ENCODE measurements at regions not wholly inside any gene's neighbourhood (a gene's known extent, or its start where the extent isn't known, plus 50 kb on each side); places are given as distances from the start of the nearest gene placed in this dataset.

- Histone ChIP-seq H3K9ac (ENCODE audit: low read length) (no peak overlapping the region), H3K27me3 (ENCODE audit: control insufficient read depth, insufficient read depth, low read length) (no peaks in the 10 kb centered on the region), H3K4me3 (ENCODE audit: low read length) (no peak overlapping the region), H3K36me3 (ENCODE audit: control insufficient read depth, insufficient read depth, low read length) (no peaks in the 10 kb centered on the region), H3K27ac (ENCODE audit: low read depth, low read length) (no peak overlapping the region), H3K4me1 (ENCODE audit: control insufficient read depth, insufficient read depth, low read length) (no peaks in the 10 kb centered on the region)
Measured at GRCh38 chr4:179195887-179196286, 1753.7 kb upstream of the AGA start.

- Histone ChIP-seq H3K36me3 (ENCODE audit: control insufficient read depth, insufficient read depth, low read length) (no peaks in the 10 kb centered on the region), H3K4me3 (ENCODE audit: low read length) (no peak overlapping the region), H3K27ac (ENCODE audit: low read depth, low read length) (no peak overlapping the region), H3K4me1 (ENCODE audit: control insufficient read depth, insufficient read depth, low read length) (no peaks in the 10 kb centered on the region), H3K9ac (ENCODE audit: low read length) (no peak overlapping the region), H3K27me3 (ENCODE audit: control insufficient read depth, insufficient read depth, low read length) (no peaks in the 10 kb centered on the region)
Measured at GRCh38 chr4:179196511-179196910, 1754.3 kb upstream of the AGA start.

- Histone ChIP-seq H3K4me3 (ENCODE audit: low read length) (no peak overlapping the region), H3K9ac (ENCODE audit: low read length) (no peak overlapping the region), H3K4me1 (ENCODE audit: control insufficient read depth, insufficient read depth, low read length) (no peaks in the 10 kb centered on the region), H3K27me3 (ENCODE audit: control insufficient read depth, insufficient read depth, low read length) (no peaks in the 10 kb centered on the region), H3K36me3 (ENCODE audit: control insufficient read depth, insufficient read depth, low read length) (no peaks in the 10 kb centered on the region), H3K27ac (ENCODE audit: low read depth, low read length) (no peak overlapping the region)
Measured at GRCh38 chr4:179200681-179201080, 1758.4 kb upstream of the AGA start.

GRCh38 chr4:179225594-179225993 is 1783.4 kb upstream of the AGA start:
- Histone ChIP-seq H3K9ac (ENCODE audit: low read length) (no peak overlapping the region), H3K36me3 (ENCODE audit: control insufficient read depth, insufficient read depth, low read length) (no peaks in the 10 kb centered on the region), H3K27ac (ENCODE audit: low read depth, low read length) (no peak overlapping the region), H3K4me3 (ENCODE audit: low read length) (no peak overlapping the region), H3K27me3 (ENCODE audit: control insufficient read depth, insufficient read depth, low read length) (no peaks in the 10 kb centered on the region), H3K4me1 (ENCODE audit: control insufficient read depth, insufficient read depth, low read length) (no peaks in the 10 kb centered on the region)

GRCh38 chr4:179248821-179249220 is 1806.6 kb upstream of the AGA start:
- no peak overlapping the region for H3K27ac ChIP-seq (ENCODE audit: low read depth, low read length)
- no peak overlapping the region for H3K9ac ChIP-seq (ENCODE audit: low read length)
- H3K36me3 ChIP-seq (ENCODE audit: control insufficient read depth, insufficient read depth, low read length), result no peaks in the 10 kb centered on the region
- H3K27me3 ChIP-seq (ENCODE audit: control insufficient read depth, insufficient read depth, low read length), result no peaks in the 10 kb centered on the region
- H3K4me1 ChIP-seq (ENCODE audit: control insufficient read depth, insufficient read depth, low read length), result no peaks in the 10 kb centered on the region
- H3K4me3 ChIP-seq (ENCODE audit: low read length), result no peak overlapping the region

- H3K36me3 ChIP-seq (ENCODE audit: control insufficient read depth, insufficient read depth, low read length), result no peaks in the 10 kb centered on the region
- H3K9ac ChIP-seq (ENCODE audit: low read length), result no peak overlapping the region
- H3K4me1 ChIP-seq (ENCODE audit: control insufficient read depth, insufficient read depth, low read length), result no peaks in the 10 kb centered on the region
- H3K4me3 ChIP-seq (ENCODE audit: low read length), result no peak overlapping the region
- H3K27me3 ChIP-seq (ENCODE audit: control insufficient read depth, insufficient read depth, low read length), result no peaks in the 10 kb centered on the region
- no peak overlapping the region for H3K27ac ChIP-seq (ENCODE audit: low read depth, low read length)
Measured at GRCh38 chr4:179268791-179269190, 1826.6 kb upstream of the AGA start.

- Histone ChIP-seq H3K9ac (ENCODE audit: low read length) (no peak overlapping the region), H3K4me1 (ENCODE audit: control insufficient read depth, insufficient read depth, low read length) (no peaks in the 10 kb centered on the region), H3K27me3 (ENCODE audit: control insufficient read depth, insufficient read depth, low read length) (no peaks in the 10 kb centered on the region), H3K36me3 (ENCODE audit: control insufficient read depth, insufficient read depth, low read length) (no peaks in the 10 kb centered on the region), H3K4me3 (ENCODE audit: low read length) (no peak overlapping the region), H3K27ac (ENCODE audit: low read depth, low read length) (no peak overlapping the region)
Measured at GRCh38 chr4:179272282-179272681, 1830.0 kb upstream of the AGA start.

GRCh38 chr4:179278647-179279046 is 1836.4 kb upstream of the AGA start:
- H3K9ac ChIP-seq (ENCODE audit: low read length), result no peak overlapping the region
- no peaks in the 10 kb centered on the region for H3K36me3 ChIP-seq (ENCODE audit: control insufficient read depth, insufficient read depth, low read length)
- no peak overlapping the region for H3K4me3 ChIP-seq (ENCODE audit: low read length)
- H3K27ac ChIP-seq (ENCODE audit: low read depth, low read length), result no peak overlapping the region
- no peaks in the 10 kb centered on the region for H3K4me1 ChIP-seq (ENCODE audit: control insufficient read depth, insufficient read depth, low read length)
- no peaks in the 10 kb centered on the region for H3K27me3 ChIP-seq (ENCODE audit: control insufficient read depth, insufficient read depth, low read length)

- H3K27me3 ChIP-seq (ENCODE audit: control insufficient read depth, insufficient read depth, low read length), result no peaks in the 10 kb centered on the region
- no peak overlapping the region for H3K27ac ChIP-seq (ENCODE audit: low read depth, low read length)
- H3K36me3 ChIP-seq (ENCODE audit: control insufficient read depth, insufficient read depth, low read length), result no peaks in the 10 kb centered on the region
- H3K9ac ChIP-seq (ENCODE audit: low read length), result no peak overlapping the region
- no peak overlapping the region for H3K4me3 ChIP-seq (ENCODE audit: low read length)
- no peaks in the 10 kb centered on the region for H3K4me1 ChIP-seq (ENCODE audit: control insufficient read depth, insufficient read depth, low read length)
Measured at GRCh38 chr4:179285696-179286095, 1843.5 kb upstream of the AGA start.

- Histone ChIP-seq H3K27me3 (ENCODE audit: control insufficient read depth, insufficient read depth, low read length) (no peaks in the 10 kb centered on the region), H3K4me3 (ENCODE audit: low read length) (no peak overlapping the region), H3K36me3 (ENCODE audit: control insufficient read depth, insufficient read depth, low read length) (no peaks in the 10 kb centered on the region), H3K4me1 (ENCODE audit: control insufficient read depth, insufficient read depth, low read length) (no peaks in the 10 kb centered on the region), H3K9ac (ENCODE audit: low read length) (no peak overlapping the region), H3K27ac (ENCODE audit: low read depth, low read length) (no peak overlapping the region)
Measured at GRCh38 chr4:179291657-179292056, 1849.4 kb upstream of the AGA start.

- no peaks in the 10 kb centered on the region for H3K27me3 ChIP-seq (ENCODE audit: control insufficient read depth, insufficient read depth, low read length)
- H3K4me1 ChIP-seq (ENCODE audit: control insufficient read depth, insufficient read depth, low read length), result no peaks in the 10 kb centered on the region
- no peak overlapping the region for H3K9ac ChIP-seq (ENCODE audit: low read length)
- H3K4me3 ChIP-seq (ENCODE audit: low read length), result no peak overlapping the region
- no peak overlapping the region for H3K27ac ChIP-seq (ENCODE audit: low read depth, low read length)
- no peaks in the 10 kb centered on the region for H3K36me3 ChIP-seq (ENCODE audit: control insufficient read depth, insufficient read depth, low read length)
Measured at GRCh38 chr4:179292468-179292867, 1850.2 kb upstream of the AGA start.

- Histone ChIP-seq H3K36me3 (ENCODE audit: control insufficient read depth, insufficient read depth, low read length) (no peaks in the 10 kb centered on the region), H3K4me1 (ENCODE audit: control insufficient read depth, insufficient read depth, low read length) (no peaks in the 10 kb centered on the region), H3K27me3 (ENCODE audit: control insufficient read depth, insufficient read depth, low read length) (no peaks in the 10 kb centered on the region), H3K9ac (ENCODE audit: low read length) (no peak overlapping the region), H3K27ac (ENCODE audit: low read depth, low read length) (no peak overlapping the region), H3K4me3 (ENCODE audit: low read length) (no peak overlapping the region)
Measured at GRCh38 chr4:179307297-179308136, 1865.3 kb upstream of the AGA start.

GRCh38 chr4:179313823-179314222 is 1871.6 kb upstream of the AGA start:
- no peak overlapping the region for H3K4me3 ChIP-seq (ENCODE audit: low read length)

More at GRCh38 chr4:179313823-179314222, 1871.6 kb upstream of the AGA start:
- Histone ChIP-seq H3K36me3 (ENCODE audit: control insufficient read depth, insufficient read depth, low read length) (no peaks in the 10 kb centered on the region), H3K27ac (ENCODE audit: low read depth, low read length) (no peak overlapping the region), H3K4me1 (ENCODE audit: control insufficient read depth, insufficient read depth, low read length) (no peaks in the 10 kb centered on the region), H3K27me3 (ENCODE audit: control insufficient read depth, insufficient read depth, low read length) (no peaks in the 10 kb centered on the region), H3K9ac (ENCODE audit: low read length) (no peak overlapping the region)
